ENCODE measurements at regions not wholly inside any gene's neighbourhood (a gene's known extent, or its start where the extent isn't known, plus 50 kb on each side); places are given as distances from the start of the nearest gene placed in this dataset.

- TF ChIP-seq CTCF (IDR thresholded peaks at IDR 0.05) = no peak
- TF ChIP-seq POLR2A (IDR thresholded peaks at IDR 0.05) = no peak
Observed at GRCh38 chr4:60683357-60683756, 516.8 kb upstream of the ADGRL3 start.
